Mesothelial cell of epicardium (in vitro differentiated cells): ENCODE measurements at regions not wholly inside any gene's neighbourhood (a gene's known extent, or its start where the extent isn't known, plus 50 kb on each side); places are given as distances from the start of the nearest gene placed in this dataset.
A peak's percentile ranks its signal among the peaks of the same experiment; 100 is the strongest.

Experiments
- DNase-seq, 2 experiments: peaks; one replicate each; pipeline ENCODE4 v3.0.0; 2021; ENCODE audit warnings: low spot score in 2 of 2; ENCODE audit not compliant: unreplicated experiment in 2 of 2
- H3K27ac Mint-ChIP-seq: 2 replicates; pipeline ENCODE4 v1.8.0; 2021; ENCODE audit warnings: mixed read lengths
- H3K27me3 Mint-ChIP-seq: 2 replicates; pipeline ENCODE4 v1.8.0; 2021; ENCODE audit warnings: low read depth, mixed read lengths
- H3K36me3 Mint-ChIP-seq: 2 replicates; pipeline ENCODE4 v1.8.0; 2021; ENCODE audit warnings: mixed read lengths
- H3K4me1 Mint-ChIP-seq: 2 replicates; pipeline ENCODE4 v1.8.0; 2021; ENCODE audit warnings: mixed read lengths
- H3K4me3 Mint-ChIP-seq: 2 replicates; pipeline ENCODE4 v1.8.0; 2021; ENCODE audit warnings: mild to moderate bottlenecking, moderate library complexity, mixed read lengths
- H3K9me3 Mint-ChIP-seq: 2 replicates; pipeline ENCODE4 v1.8.0; 2021; ENCODE audit warnings: mixed read lengths
- CTCF ChIP-seq: fragments of 200-600 bp; sonication (generic); IDR thresholded peaks from one replicate; pipeline ENCODE4 v1.5.0; 2021; ENCODE audit warnings: antibody characterized with exemption; ENCODE audit not compliant: unreplicated experiment

DNA sequence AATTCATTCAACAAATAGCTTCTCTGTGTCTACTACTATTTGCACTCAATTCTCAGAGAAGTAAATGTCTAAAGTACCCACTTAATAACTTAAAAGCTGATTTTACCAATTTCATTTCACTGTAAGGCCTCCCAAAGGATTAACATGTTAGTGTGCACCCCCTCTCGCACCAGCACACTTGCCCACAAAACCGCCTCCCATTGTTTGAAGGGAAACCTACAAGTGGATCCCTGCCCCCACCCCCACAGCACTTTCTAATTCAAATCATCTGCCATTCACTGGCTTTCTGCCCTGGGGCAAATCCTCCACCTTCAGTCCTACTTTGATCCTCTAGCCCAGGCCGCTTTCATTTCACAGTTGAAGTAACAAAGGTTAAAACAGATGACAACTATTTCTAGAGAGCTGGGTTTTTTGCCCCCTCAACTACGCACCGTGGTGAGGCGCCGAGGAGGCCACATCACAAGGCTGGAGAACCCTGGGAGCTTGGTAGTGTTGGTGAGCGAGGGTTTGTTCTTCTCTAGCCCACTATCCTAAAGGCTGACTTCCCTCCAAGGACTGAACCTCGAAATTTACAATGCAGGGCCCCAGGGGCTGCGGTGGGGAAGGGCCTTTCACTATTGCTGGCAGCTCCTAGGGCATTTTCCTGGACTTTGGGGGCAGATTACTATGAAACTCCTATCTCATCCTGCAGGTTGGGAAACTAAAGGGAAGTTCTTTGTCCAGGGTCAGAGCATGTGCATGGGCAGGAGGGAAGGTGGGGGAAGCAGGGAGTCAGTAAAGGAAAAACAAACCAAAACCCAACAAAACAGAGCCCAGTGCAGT lies 517.4 kb upstream of the ZMIZ1 start:
- no peaks in the 10 kb centered on the region for H3K36me3 Mint-ChIP-seq
- TF ChIP-seq CTCF, result no peak
- H3K27ac Mint-ChIP-seq, result peak overlapping the region; percentile 81
- H3K4me1 Mint-ChIP-seq, result peaks cover 36% of the 10 kb centered on the region
- no peaks in the 10 kb centered on the region for H3K27me3 Mint-ChIP-seq
- H3K4me3 Mint-ChIP-seq, result no peak overlapping the region
- no peak for DNase-seq
- H3K9me3 Mint-ChIP-seq, result no peaks in the 10 kb centered on the region

DNA sequence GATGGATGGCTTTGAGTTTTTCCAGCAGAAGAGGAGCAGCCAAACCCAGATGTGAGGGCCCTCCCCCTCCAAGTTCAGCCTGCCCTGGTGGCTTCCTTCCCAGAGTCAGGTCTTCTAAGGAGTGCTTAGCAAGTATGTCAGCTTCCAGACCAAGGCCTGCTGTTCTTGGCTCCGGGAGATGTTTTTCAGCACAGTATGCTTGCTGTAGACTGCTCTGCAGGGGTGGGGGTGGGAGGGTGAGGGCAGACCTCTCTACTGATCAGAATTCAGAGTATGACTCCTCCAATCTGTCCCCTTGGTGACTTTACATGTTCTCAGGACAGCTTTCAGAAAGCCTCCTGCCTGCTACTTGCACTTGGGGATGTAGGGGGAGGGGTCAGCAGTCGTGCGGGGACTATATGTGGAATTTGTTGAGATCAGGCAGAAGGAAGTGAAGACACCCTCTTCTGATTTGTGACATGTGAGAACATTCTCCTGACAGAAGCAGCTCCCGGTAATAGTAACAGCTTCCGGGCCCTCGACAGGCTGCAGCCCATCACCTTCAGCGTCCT lies 516.4 kb upstream of the ZMIZ1 start:
- Mint-ChIP-seq H3K36me3 (no peaks in the 10 kb centered on the region), H3K27ac (peak overlapping the region; percentile 81), H3K27me3 (no peaks in the 10 kb centered on the region), H3K4me1 (peaks cover 36% of the 10 kb centered on the region), H3K9me3 (no peaks in the 10 kb centered on the region), H3K4me3 (no peak overlapping the region)
- no peak for DNase-seq
- TF ChIP-seq CTCF, result no peak

DNA sequence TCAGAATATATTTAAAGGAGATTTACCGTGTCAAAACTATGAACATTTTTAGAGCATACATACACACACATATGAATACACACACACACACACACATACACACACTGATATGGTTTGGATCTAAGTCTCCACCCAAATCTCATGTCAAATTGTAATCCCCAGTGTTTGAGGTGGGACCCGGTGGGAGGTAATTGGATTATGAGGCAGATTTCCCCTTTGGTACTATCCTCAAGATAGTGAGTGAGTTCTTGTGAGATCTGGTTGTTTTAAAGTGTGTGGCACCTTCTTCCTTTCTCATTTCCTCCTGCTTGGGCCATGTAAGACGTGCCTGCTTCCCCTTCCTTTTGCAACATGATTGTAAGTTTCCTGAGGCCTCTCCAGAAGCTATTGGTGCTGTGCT lies 515.0 kb upstream of the ZMIZ1 start:
- TF ChIP-seq CTCF, result no peak
- Mint-ChIP-seq H3K9me3 (no peaks in the 10 kb centered on the region), H3K4me1 (peaks cover 36% of the 10 kb centered on the region), H3K4me3 (no peak overlapping the region), H3K36me3 (no peaks in the 10 kb centered on the region), H3K27ac (peak overlapping the region; percentile 10), H3K27me3 (no peaks in the 10 kb centered on the region)
- DNase-seq, result no peak

GRCh38 chr10:78555128-78555527 lies 513.6 kb upstream of the ZMIZ1 start:
- Mint-ChIP-seq H3K27ac (no peak overlapping the region), H3K27me3 (no peaks in the 10 kb centered on the region), H3K4me3 (no peak overlapping the region), H3K4me1 (peaks cover 36% of the 10 kb centered on the region), H3K36me3 (no peaks in the 10 kb centered on the region), H3K9me3 (no peaks in the 10 kb centered on the region)
- no peak for TF ChIP-seq CTCF
- DNase-seq, result no peak

DNA sequence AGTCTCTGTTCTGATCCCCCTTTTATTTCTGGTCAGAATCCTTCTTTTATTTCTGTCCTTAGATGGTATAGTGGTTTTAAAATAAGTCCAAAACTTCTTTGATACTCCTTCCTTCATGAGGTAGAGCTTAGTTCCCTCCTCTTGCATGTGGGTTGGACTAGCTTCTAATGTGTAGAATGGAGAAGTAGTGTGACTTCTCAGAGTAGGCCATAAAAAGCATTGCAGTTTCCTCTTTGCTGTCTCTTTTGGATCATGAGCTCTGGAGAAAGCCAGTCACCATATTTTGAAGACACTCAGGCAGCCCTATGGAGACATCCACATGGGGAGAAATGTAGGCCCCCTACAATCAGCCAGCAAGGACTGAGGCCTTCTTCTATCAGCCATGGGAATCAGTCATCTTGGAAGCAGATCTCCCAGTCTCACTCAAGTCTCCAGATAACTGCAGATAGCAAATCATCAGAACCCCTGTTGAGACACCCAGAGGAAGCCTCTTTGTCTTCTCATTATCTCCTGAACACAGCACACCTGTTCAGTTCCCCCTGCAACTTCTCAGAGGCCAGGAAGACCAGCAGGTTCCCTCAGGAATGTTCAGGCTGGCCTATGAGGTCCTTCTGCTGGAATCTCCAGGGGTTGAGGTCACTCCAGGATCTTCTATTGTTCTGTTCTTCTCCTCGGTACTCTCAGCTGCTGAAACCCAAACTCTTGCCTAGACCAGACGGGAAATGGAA lies 511.9 kb upstream of the ZMIZ1 start:
- no peak for TF ChIP-seq CTCF
- H3K4me3 Mint-ChIP-seq, result no peak overlapping the region
- no peaks in the 10 kb centered on the region for H3K27me3 Mint-ChIP-seq
- no peaks in the 10 kb centered on the region for H3K36me3 Mint-ChIP-seq
- peaks cover 32% of the 10 kb centered on the region for H3K4me1 Mint-ChIP-seq
- no peak overlapping the region for H3K27ac Mint-ChIP-seq
- H3K9me3 Mint-ChIP-seq, result no peaks in the 10 kb centered on the region
- DNase-seq, result no peak
